ENCODE measurements at regions not wholly inside any gene's neighbourhood (a gene's known extent, or its start where the extent isn't known, plus 50 kb on each side); places are given as distances from the start of the nearest gene placed in this dataset.
"Not testable (repeated sequence)": the region's sequence is repeated elsewhere in the genome, so short reads cannot be mapped to it uniquely, and the experiment has no call there.

DNA sequence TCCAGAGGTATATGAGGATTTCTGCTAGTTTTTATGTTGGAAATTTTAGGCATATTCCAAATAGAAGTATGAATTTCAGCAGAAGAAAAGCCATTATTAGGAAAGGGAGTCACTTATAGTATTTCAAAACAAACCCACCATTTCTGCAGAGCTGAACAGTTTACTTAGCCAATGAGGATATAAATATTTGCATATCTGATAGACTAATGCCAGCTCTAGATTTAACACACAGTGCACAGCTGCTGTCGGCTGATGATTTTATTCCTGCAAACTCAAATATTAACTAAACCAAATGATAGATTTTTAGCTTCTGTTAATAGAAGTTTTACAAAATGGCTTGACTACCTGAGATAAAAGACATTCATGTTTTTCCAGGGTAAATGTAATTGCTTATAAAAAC lies 375.8 kb upstream of the FANCL start:
- DNase-seq, result no peak

DNA sequence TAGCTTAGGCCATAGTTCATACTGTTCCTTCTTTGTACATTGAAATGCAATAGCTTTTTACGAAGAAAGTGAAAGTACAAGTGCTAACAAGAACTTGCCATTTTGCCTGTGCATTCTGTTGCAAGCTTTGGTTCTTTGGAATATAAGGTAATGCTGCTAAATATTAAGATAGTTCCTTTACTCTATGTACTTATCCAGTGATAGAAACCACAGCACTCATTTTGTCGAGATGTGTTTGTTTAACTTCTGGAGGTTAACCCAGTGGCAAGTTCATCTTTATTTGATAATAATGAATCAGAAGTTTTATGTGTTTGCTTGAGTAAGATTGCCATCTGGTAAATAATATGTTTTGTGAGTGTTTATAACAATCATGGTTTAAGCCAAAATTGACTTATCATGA lies 373.1 kb upstream of the FANCL start:
- DNase-seq, result peak; percentile 4

DNA sequence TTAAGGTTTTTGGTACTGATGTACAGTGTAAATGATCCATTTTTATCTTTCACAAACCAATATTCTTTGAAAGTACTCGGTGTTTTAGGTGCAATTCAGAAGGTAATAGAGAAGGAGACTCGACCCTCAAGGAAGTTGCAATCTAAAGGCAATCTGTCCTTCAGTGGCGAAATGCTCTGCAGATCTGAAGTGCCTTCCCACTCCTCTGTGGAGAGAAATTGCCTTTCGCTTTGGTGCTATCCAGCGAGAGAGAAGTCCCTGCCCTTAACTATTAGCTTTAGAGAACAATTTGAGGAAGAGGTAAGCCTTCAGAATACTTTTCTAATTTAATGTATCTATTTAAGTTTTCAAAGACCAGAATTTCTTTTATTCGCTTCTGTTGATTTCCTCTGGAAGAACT lies 371.8 kb upstream of the FANCL start:
- no peak for DNase-seq

DNA sequence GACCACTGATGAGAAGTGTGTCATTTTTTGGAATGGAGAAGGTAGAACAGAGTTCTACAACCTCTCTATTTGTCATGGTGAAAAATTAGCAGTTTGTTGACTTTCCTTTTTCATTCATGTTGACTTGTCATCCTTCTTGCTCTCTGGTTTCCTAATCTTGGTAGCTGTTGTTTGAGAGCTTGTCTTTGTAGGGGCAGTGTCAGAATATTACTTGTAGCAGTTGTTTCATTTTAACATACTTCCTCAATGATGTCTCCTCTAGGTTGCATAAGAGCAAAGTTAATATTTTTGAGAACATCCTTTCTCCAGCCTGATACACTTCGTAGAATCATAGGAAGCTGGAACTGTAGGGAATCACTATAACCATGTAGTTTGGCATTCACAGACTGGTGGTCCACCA lies 368.2 kb upstream of the FANCL start:
- no peak for DNase-seq

DNA sequence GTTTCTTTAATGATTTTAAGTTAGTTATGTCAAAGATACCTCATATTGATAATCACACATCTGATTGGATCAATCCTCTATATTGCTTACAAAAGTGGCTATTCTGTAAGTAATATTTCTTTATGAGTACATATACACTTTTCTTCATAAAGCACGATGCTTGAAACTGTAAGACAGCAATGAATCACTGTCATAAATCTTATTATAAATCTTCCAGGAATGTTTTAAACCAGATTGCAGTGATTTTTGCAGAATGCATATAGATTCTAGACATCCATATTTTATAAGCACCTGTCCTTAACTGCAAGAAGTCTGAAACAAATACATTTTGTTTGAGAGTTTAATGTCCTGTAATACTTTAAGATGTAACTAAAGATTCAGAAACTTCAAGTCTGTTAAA lies 367.0 kb upstream of the FANCL start:
- no peak for DNase-seq

DNA sequence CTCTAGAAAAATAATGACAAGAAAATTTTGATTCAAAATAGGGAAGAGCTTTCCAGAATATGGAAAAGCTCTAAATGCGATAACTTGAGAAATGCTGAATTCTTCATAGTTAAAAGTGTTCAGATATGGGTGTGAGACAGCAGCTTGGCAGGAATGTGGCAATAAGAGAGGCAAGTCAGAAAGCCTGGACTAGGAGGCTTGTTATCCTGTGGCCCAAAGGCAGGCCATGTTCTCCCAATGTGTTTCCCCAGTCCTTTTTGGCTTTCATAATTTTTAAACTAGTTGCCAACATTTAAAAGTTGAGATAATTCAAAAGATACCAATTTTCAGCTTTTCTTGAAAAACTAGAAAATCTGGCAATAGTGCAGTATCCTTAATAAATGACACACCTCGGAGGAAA lies 366.3 kb upstream of the FANCL start:
- no peak for DNase-seq

DNA sequence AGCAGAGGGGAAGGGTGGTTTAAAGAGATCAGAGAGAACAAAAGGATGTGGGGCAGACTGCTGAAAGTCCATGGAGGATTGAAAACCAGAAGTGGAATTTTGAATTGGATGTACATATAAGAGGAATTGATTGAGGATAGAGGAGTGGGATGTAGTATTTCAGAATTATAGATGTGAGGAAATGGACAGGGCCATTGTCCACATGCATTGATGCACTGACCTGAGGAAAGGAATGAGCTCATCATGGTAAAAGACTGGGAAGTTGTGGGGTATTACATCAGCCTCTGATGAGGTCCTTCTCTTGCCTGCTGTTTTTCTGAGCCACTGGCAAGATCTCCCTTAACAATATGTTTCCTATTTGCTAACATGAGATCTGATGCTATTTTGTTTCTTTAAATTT lies 365.7 kb upstream of the FANCL start:
- DNase-seq, result no peak

DNA sequence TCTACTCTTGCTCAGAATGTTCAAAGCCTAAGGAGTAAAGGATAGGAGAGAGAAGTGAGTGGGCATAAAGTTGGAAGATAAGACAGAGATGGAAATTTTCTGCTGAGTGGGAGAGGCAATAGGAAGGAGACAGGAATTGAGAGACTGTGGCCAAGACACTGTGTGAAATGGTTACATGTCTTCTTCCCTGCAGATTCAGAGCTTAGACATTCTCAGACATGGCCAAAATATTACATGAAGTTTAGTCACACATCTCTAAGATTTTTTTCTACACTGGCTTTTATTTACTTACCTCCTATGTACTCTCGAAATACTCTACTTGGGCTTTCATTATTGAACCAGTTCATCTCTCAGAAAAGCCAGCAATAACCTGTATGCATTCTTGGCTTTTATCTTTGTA lies 363.0 kb upstream of the FANCL start:
- no peak for DNase-seq

DNA sequence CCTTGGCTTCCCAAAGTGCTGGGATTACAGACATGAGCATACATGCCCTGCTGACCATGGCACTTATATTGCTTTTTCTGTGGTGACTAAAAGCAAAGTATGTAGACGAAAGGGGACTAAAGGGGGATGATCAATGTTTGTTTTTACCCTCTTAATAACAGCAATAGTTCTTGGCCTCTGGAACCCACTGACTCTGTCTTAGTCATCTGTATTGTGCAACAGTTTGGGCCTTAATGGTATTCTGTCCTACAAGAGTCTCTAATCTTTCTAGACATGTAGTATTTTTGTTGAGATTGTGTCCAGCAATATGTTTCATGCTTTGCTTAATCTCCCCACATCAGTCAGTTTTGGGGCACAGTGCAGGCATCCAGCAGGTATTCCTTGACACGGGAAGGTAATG lies 359.9 kb upstream of the FANCL start:
- DNase-seq, result no peak

DNA sequence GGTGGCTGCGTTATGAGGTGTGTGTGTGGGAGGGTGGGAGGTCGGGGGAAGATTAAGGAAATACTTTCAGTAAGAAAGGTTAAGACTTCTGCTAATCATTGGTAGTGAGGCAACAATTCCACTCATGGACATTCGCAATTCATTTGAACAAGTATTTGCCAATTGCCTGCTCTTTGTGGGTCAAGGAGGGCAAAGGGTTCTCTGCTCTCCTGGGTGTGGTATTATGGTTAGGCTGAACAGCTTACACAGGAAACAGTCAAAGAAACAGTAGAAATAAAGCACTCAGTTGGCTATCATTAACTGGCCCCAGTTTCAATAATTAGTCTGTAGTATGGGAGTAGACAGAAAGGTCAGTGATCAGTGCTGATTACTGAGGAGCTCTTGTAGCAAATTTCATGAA lies 357.0 kb upstream of the FANCL start:
- no peak for DNase-seq

DNA sequence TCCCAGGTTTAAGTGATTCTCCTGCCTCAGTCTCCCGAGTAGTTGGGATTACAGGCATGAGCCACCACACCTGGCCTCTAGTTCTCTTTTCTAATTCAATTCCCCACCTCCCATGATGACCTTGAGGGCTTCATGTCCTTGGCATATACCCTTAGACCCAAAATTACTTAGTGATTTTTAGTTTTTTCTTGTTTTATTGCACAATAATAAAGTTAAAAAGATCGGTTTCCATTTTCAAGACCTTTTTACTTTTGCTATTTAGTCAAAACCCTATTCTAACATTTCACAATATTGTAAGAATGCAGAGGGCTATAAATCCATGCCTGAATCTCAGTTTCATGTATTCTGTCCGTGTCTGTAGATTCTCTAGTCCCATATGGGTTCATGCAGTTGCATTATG lies 354.6 kb upstream of the FANCL start:
- DNase-seq, result no peak

DNA sequence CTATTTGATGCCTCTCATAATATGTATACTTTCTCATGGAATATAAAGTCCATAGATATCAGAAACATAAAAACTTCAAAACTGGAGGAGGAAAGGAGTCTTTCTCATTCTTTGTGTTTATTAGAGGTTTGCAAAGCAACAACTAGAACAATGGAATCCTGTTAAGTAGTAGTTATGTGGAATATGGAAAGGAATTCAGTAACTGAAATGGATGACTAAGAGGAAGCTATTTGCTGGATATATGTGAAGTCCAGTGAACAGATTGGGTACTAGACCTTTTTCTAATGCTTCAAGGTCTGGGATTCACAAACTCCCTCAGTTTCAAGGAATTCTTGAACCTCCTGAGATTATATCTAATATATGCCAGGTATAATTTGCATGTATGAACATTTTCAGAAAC lies 353.6 kb upstream of the FANCL start:
- no peak for DNase-seq

DNA sequence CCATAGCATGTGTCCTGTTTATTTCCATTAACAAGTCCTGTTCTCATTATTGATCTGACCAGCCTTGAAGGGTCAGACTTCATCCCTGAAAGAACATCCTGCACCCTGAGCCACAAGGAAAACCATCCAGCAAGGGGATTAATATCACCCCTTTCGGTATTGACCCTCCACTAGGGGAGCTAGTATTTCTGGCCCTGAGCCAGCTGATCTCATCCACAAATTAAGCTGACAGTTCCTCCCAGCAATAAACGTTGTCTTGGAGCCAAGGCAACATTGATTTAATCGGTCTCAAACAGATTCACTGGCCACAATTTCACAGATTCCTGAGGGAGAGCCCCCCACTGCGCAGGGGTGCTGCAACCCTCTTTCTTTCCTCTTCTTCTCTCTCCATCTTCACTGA lies 353.1 kb upstream of the FANCL start:
- peak; percentile 34 for DNase-seq

DNA sequence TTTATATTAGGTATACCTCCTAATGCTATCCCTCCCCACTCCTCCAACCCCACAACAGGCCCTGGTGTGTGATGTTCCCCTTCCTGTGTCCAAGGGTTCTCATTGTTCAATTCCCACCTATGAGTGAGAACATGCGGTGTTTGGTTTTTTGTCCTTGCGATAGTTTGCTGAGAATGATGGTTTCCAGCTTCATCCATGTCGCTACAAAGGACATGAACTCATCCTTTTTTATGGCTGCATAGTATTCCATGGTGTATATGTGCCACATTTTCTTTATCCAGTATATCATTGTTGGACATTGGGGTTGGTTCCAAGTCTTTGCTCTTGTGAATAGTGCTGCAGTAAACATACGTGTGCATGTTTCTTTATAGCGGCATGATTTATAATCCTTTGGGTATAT lies 345.1 kb upstream of the FANCL start:
- DNase-seq, result not testable (repeated sequence)

DNA sequence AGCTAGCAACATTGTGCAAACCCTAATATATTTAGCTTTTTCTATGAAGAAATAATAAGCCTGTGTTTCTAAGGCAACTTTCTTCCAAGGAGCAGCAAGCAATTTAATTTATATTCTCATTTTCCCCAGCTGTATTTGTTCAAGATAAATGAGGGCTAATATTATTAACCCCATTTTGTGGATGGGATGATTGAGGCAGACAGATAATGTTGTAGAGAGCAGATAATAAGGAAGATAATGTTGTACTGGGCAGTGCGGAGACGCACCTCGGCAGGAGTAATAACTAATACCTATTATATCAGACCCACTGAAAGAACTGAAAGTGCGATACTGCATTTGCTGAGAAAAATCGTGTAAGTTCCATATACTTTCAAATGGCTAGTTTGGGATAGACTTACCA lies 344.1 kb upstream of the FANCL start:
- DNase-seq, result no peak

DNA sequence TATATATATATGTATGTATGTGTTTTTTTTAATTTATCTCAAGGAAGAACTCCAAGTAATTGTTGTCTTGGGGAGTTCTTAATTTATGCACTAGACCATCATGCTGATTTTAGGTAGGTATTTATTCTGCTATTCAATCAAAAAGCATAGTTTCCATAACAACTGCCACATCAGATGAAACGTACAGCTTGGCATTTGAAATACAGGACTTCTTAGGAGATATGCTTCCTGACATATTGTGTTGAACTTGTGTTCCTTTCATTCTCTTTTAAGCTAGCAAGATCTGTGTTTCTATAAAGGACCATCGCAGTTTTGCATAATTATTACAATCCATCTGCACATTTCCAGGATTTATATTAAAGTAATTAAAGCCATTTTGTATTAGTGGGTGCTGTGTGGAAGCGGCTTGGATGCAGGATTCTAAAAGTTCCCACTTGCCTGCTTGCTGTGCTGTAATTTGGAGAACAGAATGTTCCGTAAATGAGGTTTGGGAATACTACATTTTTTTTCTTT lies 343.5 kb upstream of the FANCL start:
- no peak for DNase-seq

DNA sequence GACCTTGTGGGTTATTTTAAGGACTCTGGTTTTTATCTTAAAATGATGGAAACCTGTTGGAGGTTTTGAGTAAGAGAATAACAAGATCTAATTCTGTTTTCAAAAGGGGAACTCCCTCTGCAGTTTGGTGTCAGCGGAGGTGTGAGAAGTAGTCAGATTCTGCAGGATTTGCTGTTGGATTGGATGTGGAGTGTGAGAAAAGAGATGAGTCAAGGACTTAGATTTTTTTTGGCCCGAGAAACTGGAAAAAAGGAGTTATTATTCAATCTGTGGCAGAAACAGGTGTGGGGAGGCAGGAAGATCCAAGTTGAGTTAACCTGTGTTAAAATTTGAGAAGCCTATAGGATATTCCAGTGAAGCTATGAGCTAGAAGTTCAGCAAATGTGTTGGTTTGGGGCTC lies 337.2 kb upstream of the FANCL start:
- DNase-seq, result no peak

DNA sequence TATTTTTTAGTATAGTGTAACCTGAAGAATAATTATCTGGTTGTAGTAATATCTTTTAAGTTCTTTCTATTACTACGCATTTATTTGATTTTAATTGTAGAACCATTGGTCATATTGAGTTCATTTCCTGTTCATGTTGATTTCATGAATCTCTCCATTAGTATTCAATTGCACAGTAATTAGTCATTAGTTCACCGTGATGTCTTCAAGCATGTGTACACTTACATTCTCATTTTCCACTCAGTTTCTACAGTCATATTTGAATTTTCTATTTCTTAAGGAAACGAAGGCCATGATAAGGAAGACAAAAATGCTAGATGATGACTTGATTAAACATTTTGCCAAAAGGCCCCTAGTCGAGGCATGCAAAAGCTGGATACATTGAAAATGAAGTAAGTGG lies 333.7 kb upstream of the FANCL start:
- DNase-seq, result no peak

DNA sequence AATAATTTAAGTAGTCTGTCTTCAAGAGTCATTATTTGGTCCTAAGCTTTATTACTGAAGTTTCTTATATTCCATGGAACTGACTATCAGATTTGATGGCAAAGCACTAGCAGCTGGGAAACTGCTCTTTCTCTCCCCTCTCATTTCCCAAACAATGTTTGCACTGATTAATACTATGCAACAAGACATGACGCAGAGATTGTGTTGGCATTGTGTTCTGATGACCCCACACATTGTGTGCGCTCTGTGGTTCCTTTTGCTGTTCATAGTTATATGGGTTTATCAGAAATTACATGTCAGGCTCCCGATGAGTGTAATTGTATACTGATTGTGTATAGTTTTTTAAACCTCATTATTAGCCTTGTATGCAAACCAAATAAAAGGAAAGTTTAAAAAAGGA lies 331.6 kb upstream of the FANCL start:
- DNase-seq, result no peak

DNA sequence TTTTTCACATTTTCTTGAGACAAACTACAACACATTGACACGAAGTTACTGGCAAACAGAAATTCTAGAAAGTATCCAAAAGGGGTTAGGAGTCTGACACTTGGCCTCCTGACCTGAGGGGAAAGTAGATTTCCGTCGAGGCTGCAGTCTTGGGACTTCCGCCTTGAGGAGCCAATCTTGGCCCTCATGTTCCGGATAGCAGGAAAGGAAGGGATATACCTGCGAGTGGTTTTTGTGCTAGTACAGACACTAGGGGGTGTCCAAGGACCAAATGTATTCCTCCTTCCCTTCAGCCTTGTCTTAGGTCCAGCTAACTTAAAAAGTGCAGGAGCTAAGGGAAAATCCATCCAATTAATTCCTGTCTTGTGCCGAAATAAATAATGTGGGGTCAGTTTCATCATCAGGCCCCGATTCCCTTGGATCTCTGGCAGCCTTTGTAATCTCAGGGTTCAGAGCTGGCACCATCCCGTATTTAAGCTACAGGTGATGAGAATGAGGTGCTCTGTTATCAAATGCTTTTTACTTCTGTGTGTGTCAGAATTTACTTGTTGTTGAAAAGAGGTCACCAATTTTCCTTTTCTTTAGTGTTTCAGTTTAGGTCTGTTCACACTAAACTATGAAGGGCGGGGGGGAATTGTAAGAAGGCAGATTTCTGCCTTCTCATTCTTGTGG lies 330.2 kb upstream of the FANCL start:
- peak; percentile 83 for DNase-seq

DNA sequence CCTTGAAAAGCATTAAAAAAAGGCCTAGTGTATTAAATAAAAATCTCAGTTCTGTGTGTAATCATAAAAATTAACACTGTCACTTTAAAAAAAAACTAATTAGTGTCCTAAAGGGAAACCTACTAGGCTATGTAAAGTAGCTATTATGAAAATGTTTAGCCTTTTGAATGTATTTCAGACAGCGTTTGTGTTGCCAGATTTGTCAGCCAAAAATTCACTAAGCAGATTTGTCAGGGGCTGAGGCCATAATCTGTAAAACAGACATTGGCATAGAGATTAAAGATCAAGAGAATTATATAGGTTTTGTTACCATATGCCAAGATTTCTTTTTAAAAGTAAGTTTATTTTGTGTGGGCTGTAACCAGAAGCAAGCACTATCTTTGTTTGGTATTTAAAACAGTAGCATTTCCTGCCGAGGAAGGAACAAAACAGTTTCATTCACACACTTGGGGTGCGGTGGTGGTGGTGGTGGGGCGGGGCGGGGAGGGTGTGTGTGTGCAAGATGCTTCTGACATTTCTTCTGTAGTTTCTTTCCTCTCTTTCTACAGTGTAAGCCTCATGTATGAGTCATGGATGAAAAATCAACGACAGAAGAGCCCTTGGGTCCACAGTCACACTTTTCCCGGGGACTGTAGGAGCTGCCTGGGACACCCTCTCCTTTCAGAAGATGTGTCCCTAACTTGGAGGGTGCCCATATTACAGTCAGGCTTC lies 328.5 kb upstream of the FANCL start:
- no peak for DNase-seq

DNA sequence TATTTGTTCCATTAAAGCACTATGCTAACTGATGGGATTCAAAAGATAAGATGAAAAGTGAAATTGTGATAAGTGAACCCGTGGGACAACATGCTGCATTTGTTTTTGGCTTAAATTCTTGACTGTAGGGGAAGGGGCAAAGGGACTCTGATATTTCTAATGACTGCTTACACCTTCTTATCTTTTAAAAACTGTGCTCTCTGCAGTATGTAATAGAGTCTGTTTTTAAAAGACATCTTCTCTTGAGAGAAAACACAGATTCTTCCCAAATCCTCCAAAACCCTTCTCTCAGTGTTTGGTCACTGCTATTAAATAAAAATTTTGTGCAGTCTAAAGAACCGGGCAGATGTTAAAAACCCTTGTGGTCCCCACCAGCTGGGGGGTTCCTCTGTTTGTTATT lies 327.8 kb upstream of the FANCL start:
- DNase-seq, result no peak

DNA sequence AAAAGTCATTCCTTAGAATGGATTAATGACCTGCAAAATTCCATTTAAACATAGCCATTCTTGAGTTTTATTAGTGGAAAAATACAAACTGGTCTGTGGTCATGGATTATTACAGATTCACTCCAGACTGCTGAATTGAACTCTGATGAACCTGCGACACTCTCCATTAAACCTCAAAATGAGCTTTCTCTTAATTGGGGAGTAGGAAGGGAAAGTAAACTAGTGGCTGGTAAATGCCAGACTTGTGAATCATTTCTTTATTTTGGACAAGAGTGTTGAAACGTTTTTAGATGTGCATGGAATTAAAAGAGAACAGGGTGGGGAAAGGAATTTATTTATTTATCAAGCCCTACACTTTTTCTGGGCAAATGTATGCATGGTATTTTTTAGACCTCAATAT lies 321.2 kb upstream of the FANCL start:
- DNase-seq, result no peak

DNA sequence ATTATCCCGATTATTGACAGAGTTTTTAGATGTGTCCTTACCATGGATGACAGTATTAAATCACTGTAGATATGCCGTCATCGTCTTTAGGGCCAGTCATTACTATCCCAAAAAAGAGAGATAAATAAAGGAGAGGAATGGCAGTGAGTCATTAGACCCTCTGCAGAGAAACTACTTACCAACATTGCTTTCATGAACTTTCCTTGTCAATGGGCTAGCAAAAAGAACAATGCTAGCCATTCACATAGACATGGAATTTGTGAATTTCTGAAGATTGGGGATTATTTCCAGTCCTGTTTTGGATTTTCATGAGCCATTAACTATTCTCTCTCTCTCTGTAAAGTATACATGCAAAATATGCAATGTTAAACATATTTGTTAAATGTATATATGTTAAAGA lies 319.4 kb upstream of the FANCL start:
- DNase-seq, result no peak

DNA sequence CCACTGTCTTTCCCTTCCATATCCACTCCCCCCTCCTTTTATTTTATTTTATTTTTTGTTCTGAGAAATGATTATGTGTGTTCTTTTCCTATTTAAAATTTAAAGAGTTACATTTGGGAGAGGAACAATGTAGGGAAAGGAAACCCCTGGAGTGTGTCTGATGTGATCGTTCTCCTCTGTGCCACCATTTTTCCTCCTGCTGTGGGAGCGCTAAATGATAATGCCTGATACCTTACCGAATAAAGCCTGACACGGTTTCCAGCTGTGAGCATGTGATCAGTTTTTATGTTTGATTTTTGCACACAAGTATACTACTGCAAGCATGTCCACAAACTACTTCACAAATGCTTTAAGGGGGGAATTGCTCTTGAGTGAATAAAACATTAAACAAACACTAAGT lies 317.8 kb upstream of the FANCL start:
- no peak for DNase-seq

Data from hematopoietic multipotent progenitor cell treated with erythropoietin and hydrocortisone succinate and interleukin-3 and kit ligand, for 8 days (in vitro differentiated cells).